ENCODE measurements at regions not wholly inside any gene's neighbourhood (a gene's known extent, or its start where the extent isn't known, plus 50 kb on each side); places are given as distances from the start of the nearest gene placed in this dataset.

GRCh38 chr6:138036111-138036510 is 71.1 kb downstream of the PERP start:
- no peak overlapping the region for H3K4me3 ChIP-seq (ENCODE audit: low read depth, low read length)
- DNase-seq (ENCODE audit: low read depth) = no peak
- no peak for TF ChIP-seq CTCF (IDR thresholded peaks at IDR 0.05; ENCODE audit: control insufficient read depth, extremely low read depth, insufficient read depth)

- DNase-seq (ENCODE audit: low read depth) = no peak
- no peak overlapping the region for H3K4me3 ChIP-seq (ENCODE audit: low read depth, low read length)
- TF ChIP-seq CTCF (IDR thresholded peaks at IDR 0.05; ENCODE audit: control insufficient read depth, extremely low read depth, insufficient read depth) = no peak
Observed at GRCh38 chr6:138037009-138037504, 70.2 kb downstream of the PERP start.

GRCh38 chr6:138038142-138038870 is 68.9 kb downstream of the PERP start:
- no peak for DNase-seq (ENCODE audit: low read depth)
- TF ChIP-seq CTCF (IDR thresholded peaks at IDR 0.05; ENCODE audit: control insufficient read depth, extremely low read depth, insufficient read depth) = no peak

More at GRCh38 chr6:138038142-138038870, 68.9 kb downstream of the PERP start:
- no peak overlapping the region for H3K4me3 ChIP-seq (ENCODE audit: low read depth, low read length)

All from LNCaP clone FGC (cell line).